Adrenal gland (tissue), 9 donors: ENCODE measurements at regions not wholly inside any gene's neighbourhood (a gene's known extent, or its start where the extent isn't known, plus 50 kb on each side); places are given as distances from the start of the nearest gene placed in this dataset.

Source experiments
- DNase-seq, 7 donors: peaks; one replicate each; pipeline ENCODE4 v3.0.0-alpha.2; 2019 to 2020
- H3K27ac ChIP-seq, 5 donors: fragments of 200-600 bp; sonication (generic) in 4 of 5; 1 replicate in 3 of 5; 2 replicates in 2 of 5; pipeline versions ENCODE4 v1.5.1 to v1.8.0; 2016 to 2020; ENCODE audit warnings: mild to moderate bottlenecking in 1 of 5
- H3K27me3 ChIP-seq: fragments of 200-600 bp; 2 replicates; pipeline ENCODE4 v1.8.0; 2021
- H3K36me3 ChIP-seq, 2 donors: fragments of 200-600 bp; replicated peaks in 1 of 2; 1 replicate in 1 of 2; 2 replicates in 1 of 2; pipeline versions ENCODE4 v1.5.1 to v1.8.0; 2018 to 2022
- H3K4me1 ChIP-seq, 2 donors: fragments of 200-600 bp; replicated peaks in 1 of 2; 1 replicate in 1 of 2; 2 replicates in 1 of 2; pipeline versions ENCODE4 v1.5.1 to v1.8.0; 2018 to 2021
- H3K4me3 ChIP-seq, 4 donors: fragments of 200-600 bp; sonication (generic) in 3 of 4; one replicate each; pipeline ENCODE4 v1.5.1; 2016 to 2018
- H3K9me3 ChIP-seq, 3 donors: fragments of 200-600 bp; sonication (generic) in 1 of 3; replicated peaks in 1 of 3; 1 replicate in 2 of 3; 2 replicates in 1 of 3; pipeline versions ENCODE4 v1.5.1 to v1.8.0; 2016 to 2021
- CTCF ChIP-seq, 6 experiments: fragments of 450-650 bp in 4 of 6; fragments of 200-600 bp in 2 of 6; sonication (generic) in 1 of 6; IDR thresholded peaks; 1 replicate in 5 of 6; 2 replicates in 1 of 6; pipeline versions ENCODE4 v1.5.1 to v1.8.0; 2016 to 2021; ENCODE audit warnings: antibody characterized with exemption in 6 of 6, mild to moderate bottlenecking in 2 of 6, moderate library complexity in 1 of 6
- POLR2A ChIP-seq, 2 donors: fragments of 450-650 bp; IDR thresholded peaks; one replicate each; pipeline ENCODE4 v1.6.1; 2017; ENCODE audit warnings: antibody characterized with exemption in 2 of 2, mild to moderate bottlenecking in 2 of 2, moderate library complexity in 1 of 2
- WGBS, 4 donors: extraction: QIAGEN DNeasy Blood & Tissue Kit in 2 of 4; methylation state at CpG; one replicate each; pipeline versions ENCODE4 v1.1.5 to v1.1.7; 2013 to 2017; 5-methylcytosine and 5-hydroxymethylcytosine counted together
- intact Hi-C, 2 donors: fragments of 100-400 bp; cut with DNase I; formaldehyde crosslinking; loops; one replicate each; pipeline versions ENCODE4 v1.14.1 to v1.15.0; 2022 to 2023
- donor health status: healthy with polysubstance abuse.
- donor health status: Bipolar disorder and iron deficiency.
- donor health status: DM: yes; HTN: yes; CAD: no.
- donor health status: DM: no; HTN: no; CAD: no.
- donor health status: DM: no; HTN: no; CAD: no.

GRCh38 chr5:122591828-122592227 is 183.1 kb upstream of the SNX2 start:
- no peaks in the 10 kb centered on the region for H3K36me3 ChIP-seq
- intact Hi-C loops: no loop called here
- 84 to 92% (median 86%) methylated on average over 3 of the region's 3 CpGs for WGBS, 4 donors
- H3K9me3 ChIP-seq: no peaks in the 10 kb centered on the region
- H3K27ac ChIP-seq: no peak overlapping the region
- no peaks in the 10 kb centered on the region for H3K4me1 ChIP-seq
- H3K4me3 ChIP-seq: no peak overlapping the region
- TF ChIP-seq CTCF (IDR thresholded peaks at IDR 0.05) (no peak), POLR2A (IDR thresholded peaks at IDR 0.05) (no peak)
- DNase-seq: no peak
- H3K27me3 ChIP-seq: no peaks in the 10 kb centered on the region

GRCh38 chr5:122599000-122599399 is 175.9 kb upstream of the SNX2 start:
- TF ChIP-seq POLR2A (IDR thresholded peaks at IDR 0.05) (no peak), CTCF (IDR thresholded peaks at IDR 0.05) (no peak)
- no peaks in the 10 kb centered on the region for H3K4me1 ChIP-seq
- no peak overlapping the region for H3K27ac ChIP-seq
- no peaks in the 10 kb centered on the region for H3K9me3 ChIP-seq
- intact Hi-C loops: no loop called here
- no peak overlapping the region for H3K4me3 ChIP-seq
- no peak for DNase-seq
- no peaks in the 10 kb centered on the region for H3K36me3 ChIP-seq
- no peaks in the 10 kb centered on the region for H3K27me3 ChIP-seq

GRCh38 chr5:122600924-122601323 is 174.0 kb upstream of the SNX2 start:
- intact Hi-C loops: no loop called here
- Histone ChIP-seq H3K4me1 (no peaks in the 10 kb centered on the region), H3K36me3 (no peaks in the 10 kb centered on the region), H3K27me3 (no peaks in the 10 kb centered on the region), H3K27ac (no peak overlapping the region), H3K4me3 (no peak overlapping the region), H3K9me3 (no peaks in the 10 kb centered on the region)
- TF ChIP-seq POLR2A (IDR thresholded peaks at IDR 0.05) (no peak), CTCF (IDR thresholded peaks at IDR 0.05) (no peak)
- DNase-seq: no peak
- 50 to 93% (median 72%) methylated on average over 1 of the region's 1 CpG for WGBS, 4 donors

GRCh38 chr5:122602700-122603099 is 172.2 kb upstream of the SNX2 start:
- no peaks in the 10 kb centered on the region for H3K36me3 ChIP-seq

More at GRCh38 chr5:122602700-122603099, 172.2 kb upstream of the SNX2 start:
- no peak overlapping the region for H3K27ac ChIP-seq
- no peak overlapping the region for H3K4me3 ChIP-seq
- WGBS, 4 donors: 43 to 81% (median 55%) methylated on average over 1 of the region's 1 CpG
- no peak for DNase-seq
- no peaks in the 10 kb centered on the region for H3K4me1 ChIP-seq
- intact Hi-C loops: no loop called here
- TF ChIP-seq POLR2A (IDR thresholded peaks at IDR 0.05) (no peak), CTCF (IDR thresholded peaks at IDR 0.05) (no peak)
- H3K27me3 ChIP-seq: no peaks in the 10 kb centered on the region
- no peaks in the 10 kb centered on the region for H3K9me3 ChIP-seq
